ENCODE measurements at regions not wholly inside any gene's neighbourhood (a gene's known extent, or its start where the extent isn't known, plus 50 kb on each side); places are given as distances from the start of the nearest gene placed in this dataset.

- DNase-seq (ENCODE audit: low spot score): no peak
- Histone ChIP-seq H3K4me2 (ENCODE audit: low read depth, low read length) (no peak overlapping the region), H3K79me2 (ENCODE audit: insufficient read depth, low read length) (no peaks in the 10 kb centered on the region), H4K20me1 (ENCODE audit: insufficient read depth, low read length) (no peaks in the 10 kb centered on the region), H3K36me3 (replicated peaks in 1 of 2; ENCODE audit: control insufficient read depth in 1 of 2, insufficient read depth in 2 of 2, low read length in 2 of 2) (no peaks in the 10 kb centered on the region), H3K9me3 (ENCODE audit: low read length) (no peaks in the 10 kb centered on the region), H3K9ac (ENCODE audit: insufficient read depth, low read depth, low read length) (no peak overlapping the region), H3K27me3 (ENCODE audit: control insufficient read depth in 1 of 2, insufficient read depth in 2 of 2, low read length in 2 of 2) (no peaks in the 10 kb centered on the region), H3K4me1 (ENCODE audit: insufficient read depth, low read length) (no peaks in the 10 kb centered on the region), H2AFZ (ENCODE audit: low read length) (no peak overlapping the region), H3K4me3 (replicated peaks in 1 of 3; ENCODE audit: insufficient read depth in 1 of 3, low read depth in 2 of 3, low read length in 3 of 3) (no peak overlapping the region), H3K27ac (ENCODE audit: extremely low read length, insufficient read depth, low read length) (no peak overlapping the region)
- CTCF ChIA-PET (ENCODE audit: low intra/inter-chr PET ratio, low total read pairs): no interaction called here
- in situ Hi-C loops (cut with HindIII; ENCODE audit: extremely low pct_ligation_motif_present, low pct_unique_long_range_greater_than_20kb) (no loop called here), intact Hi-C loops (cut with micrococcal nuclease; ENCODE audit: unreplicated experiment) (no loop called here)
- POLR2A ChIA-PET: no interaction called here
- no TSS peak for BruUV-seq (replicated peaks)
- FAIRE-seq: no peak
- 8% methylated on average over 1 of the region's 1 CpG for WGBS (ENCODE audit: low lambda C conversion rate)
- ATAC-seq: no peak
- TF ChIP-seq LCORL (IDR thresholded peaks at IDR 0.05) (peak; percentile 41; the same call in 1 of the 2 replicates), LCORL (CRISPR knock-in tag; IDR thresholded peaks at IDR 0.05) (no peak), KDM2A (CRISPR knock-in tag; IDR thresholded peaks at IDR 0.05; ENCODE audit: borderline replicate concordance, low read depth) (no peak), TRIM24 (CRISPR knock-in tag; IDR thresholded peaks at IDR 0.05) (no peak), BHLHE40 (IDR thresholded peaks at IDR 0.05; ENCODE audit: low read length) (no peak)
Measured at GRCh38 chr13:62537593-62537992, 1121.9 kb upstream of the PCDH20 start.

GRCh38 chr13:62525652-62526051, 1110.0 kb upstream of the PCDH20 start:
- no peak overlapping the region for H2AFZ ChIP-seq (ENCODE audit: low read length)
- TF ChIP-seq SIN3B (IDR thresholded peaks at IDR 0.05; ENCODE audit: low read length): no peak
- no peak for TF ChIP-seq ZNF883 (CRISPR knock-in tag; IDR thresholded peaks at IDR 0.05; ENCODE audit: not compliant biosample characterization)
- TF ChIP-seq ZNF691 (CRISPR knock-in tag; IDR thresholded peaks at IDR 0.05; ENCODE audit: borderline replicate concordance, low read depth): no peak
- no peak for TF ChIP-seq ZNF740 (CRISPR knock-in tag; IDR thresholded peaks at IDR 0.05)
- no peak for TF ChIP-seq IRF9 (CRISPR knock-in tag; IDR thresholded peaks at IDR 0.05; ENCODE audit: borderline replicate concordance)
- TF ChIP-seq ZFP82 (CRISPR knock-in tag; IDR thresholded peaks at IDR 0.05; ENCODE audit: borderline replicate concordance): no peak
- TF ChIP-seq SNRNP70 (IDR thresholded peaks at IDR 0.05; ENCODE audit: low read depth, low read length): no peak
- ChIA-PET POLR2A (no interaction called here), CTCF (ENCODE audit: low intra/inter-chr PET ratio, low total read pairs) (no interaction called here)
- ATAC-seq (no peak), FAIRE-seq (no peak), DNase-seq (ENCODE audit: low spot score) (no peak)
- no peak overlapping the region for H3K4me2 ChIP-seq (ENCODE audit: low read depth, low read length)
- no peak overlapping the region for H3K27ac ChIP-seq (ENCODE audit: extremely low read length, insufficient read depth, low read length)
- no peaks in the 10 kb centered on the region; a peak in 1 of 5 replicates for H3K27me3 ChIP-seq (ENCODE audit: control insufficient read depth in 1 of 2, insufficient read depth in 2 of 2, low read length in 2 of 2)
- H3K4me1 ChIP-seq (ENCODE audit: insufficient read depth, low read length): no peaks in the 10 kb centered on the region
- in situ Hi-C loops (cut with HindIII; ENCODE audit: extremely low pct_ligation_motif_present, low pct_unique_long_range_greater_than_20kb) (no loop called here), intact Hi-C loops (cut with micrococcal nuclease; ENCODE audit: unreplicated experiment) (no loop called here)
- no peaks in the 10 kb centered on the region for H3K9me3 ChIP-seq (ENCODE audit: low read length)
- H3K36me3 ChIP-seq (replicated peaks in 1 of 2; ENCODE audit: control insufficient read depth in 1 of 2, insufficient read depth in 2 of 2, low read length in 2 of 2): no peaks in the 10 kb centered on the region
- no peaks in the 10 kb centered on the region for H3K79me2 ChIP-seq (ENCODE audit: insufficient read depth, low read length)
- BruUV-seq (replicated peaks): no TSS peak
- H4K20me1 ChIP-seq (ENCODE audit: insufficient read depth, low read length): no peaks in the 10 kb centered on the region
- no peak overlapping the region for H3K4me3 ChIP-seq (replicated peaks in 1 of 3; ENCODE audit: insufficient read depth in 1 of 3, low read depth in 2 of 3, low read length in 3 of 3)
- H3K9ac ChIP-seq (ENCODE audit: insufficient read depth, low read depth, low read length): no peak overlapping the region
- WGBS (ENCODE audit: low lambda C conversion rate): 0% methylated on average over 2 of the region's 2 CpGs
